ENCODE measurements at regions not wholly inside any gene's neighbourhood (a gene's known extent, or its start where the extent isn't known, plus 50 kb on each side); places are given as distances from the start of the nearest gene placed in this dataset. TPM values are rescaled to one million over a fixed set of nuclear protein-coding genes. Genes with fewer than 3 reads are reported as not detected.

GRCh38 chr3:180546863-180547262 lies 55.1 kb upstream of the TTC14 start:
- H2AFZ ChIP-seq (ENCODE audit: insufficient read depth, low read depth, low read length, poor library complexity, severe bottlenecking), result no peak overlapping the region
- intact Hi-C loops (cut with micrococcal nuclease), result no loop called here
- no peaks in the 10 kb centered on the region for H4K20me1 ChIP-seq (ENCODE audit: control insufficient read depth, insufficient read depth, low read length, poor library complexity, severe bottlenecking)
- Mint-ChIP-seq H3K9me3 (ENCODE audit: insufficient read depth) (no peaks in the 10 kb centered on the region), H3K4me3 (no peak overlapping the region), H3K27me3 (peaks cover 4% of the 10 kb centered on the region), H3K27ac (no peak overlapping the region), H3K4me1 (no peaks in the 10 kb centered on the region)
- no peaks in the 10 kb centered on the region for H3K79me2 ChIP-seq (ENCODE audit: control insufficient read depth, insufficient read depth, low read length)
- WGBS (ENCODE audit: insufficient coverage), result no CpG with 5 or more reads among the region's 1 CpG
- H3K9ac ChIP-seq (ENCODE audit: low read length), result no peak overlapping the region
- no peak for DNase-seq
- H3K27me3 ChIP-seq (replicated peaks in 1 of 4; ENCODE audit: control extremely low read depth in 1 of 4, control insufficient read depth in 3 of 4, insufficient read depth in 4 of 4, low read length in 3 of 4), result no peaks in the 10 kb centered on the region
- no peak for TF ChIP-seq EZH2 (IDR thresholded peaks at IDR 0.05; ENCODE audit: borderline replicate concordance, insufficient read depth, low read depth, low read length, poor library complexity, severe bottlenecking)
- TF ChIP-seq CTCF (IDR thresholded peaks at IDR 0.05), result no peak
- no peak overlapping the region for H3K4me2 ChIP-seq (replicated peaks; ENCODE audit: low read depth, low read length, poor library complexity, severe bottlenecking)
- H3K36me3 ChIP-seq (replicated peaks in 1 of 2; ENCODE audit: control extremely low read depth in 1 of 2, control insufficient read depth in 1 of 2, extremely low read depth in 1 of 2, insufficient read depth in 2 of 2, low read length in 1 of 2), result no peaks in the 10 kb centered on the region
- POLR2A ChIA-PET, result no interaction called here
- no peaks in the 10 kb centered on the region for H3K4me1 ChIP-seq (ENCODE audit: control insufficient read depth in 2 of 2, insufficient read depth in 2 of 2, low read length in 2 of 2)
- H3K9me3 ChIP-seq (ENCODE audit: control extremely low read depth in 1 of 3, control insufficient read depth in 2 of 3, insufficient read depth in 1 of 3, low read length in 2 of 3), result no peaks in the 10 kb centered on the region
- ATAC-seq (ENCODE audit: low read depth), result no peak
- no peak overlapping the region for H3K4me3 ChIP-seq (ENCODE audit: control extremely low read depth in 1 of 5, extremely low read depth in 1 of 5, insufficient read depth in 1 of 5, low read depth in 2 of 5, low read length in 4 of 5)
- CTCF ChIA-PET, result no interaction called here
- no peak overlapping the region for H3K27ac ChIP-seq (ENCODE audit: low read length in 2 of 2)

- Histone ChIP-seq H3K4me2 (replicated peaks; ENCODE audit: low read depth, low read length, poor library complexity, severe bottlenecking) (no peak overlapping the region), H3K4me3 (ENCODE audit: control extremely low read depth in 1 of 5, extremely low read depth in 1 of 5, insufficient read depth in 1 of 5, low read depth in 2 of 5, low read length in 4 of 5) (no peak overlapping the region), H4K20me1 (ENCODE audit: control insufficient read depth, insufficient read depth, low read length, poor library complexity, severe bottlenecking) (no peaks in the 10 kb centered on the region), H3K27ac (ENCODE audit: low read length in 2 of 2) (no peak overlapping the region), H3K9me3 (ENCODE audit: control extremely low read depth in 1 of 3, control insufficient read depth in 2 of 3, insufficient read depth in 1 of 3, low read length in 2 of 3) (no peaks in the 10 kb centered on the region), H3K27me3 (replicated peaks in 1 of 4; ENCODE audit: control extremely low read depth in 1 of 4, control insufficient read depth in 3 of 4, insufficient read depth in 4 of 4, low read length in 3 of 4) (no peaks in the 10 kb centered on the region), H3K4me1 (ENCODE audit: control insufficient read depth in 2 of 2, insufficient read depth in 2 of 2, low read length in 2 of 2) (no peaks in the 10 kb centered on the region), H3K36me3 (replicated peaks in 1 of 2; ENCODE audit: control extremely low read depth in 1 of 2, control insufficient read depth in 1 of 2, extremely low read depth in 1 of 2, insufficient read depth in 2 of 2, low read length in 1 of 2) (no peaks in the 10 kb centered on the region), H2AFZ (ENCODE audit: insufficient read depth, low read depth, low read length, poor library complexity, severe bottlenecking) (no peak overlapping the region), H3K79me2 (ENCODE audit: control insufficient read depth, insufficient read depth, low read length) (no peaks in the 10 kb centered on the region), H3K9ac (ENCODE audit: low read length) (no peak overlapping the region)
- POLR2A ChIA-PET, result no interaction called here
- 50% methylated on average over 1 of the region's 1 CpG for WGBS (ENCODE audit: insufficient coverage)
- ATAC-seq (ENCODE audit: low read depth) (no peak), DNase-seq (no peak)
- intact Hi-C loops (cut with micrococcal nuclease), result no loop called here
- H3K4me1 Mint-ChIP-seq, result no peaks in the 10 kb centered on the region
- H3K4me3 Mint-ChIP-seq, result no peak overlapping the region
- CTCF ChIA-PET, result no interaction called here
- H3K27me3 Mint-ChIP-seq, result peaks cover 4% of the 10 kb centered on the region
- H3K27ac Mint-ChIP-seq, result no peak overlapping the region
- no peaks in the 10 kb centered on the region for H3K9me3 Mint-ChIP-seq (ENCODE audit: insufficient read depth)
- no peak for TF ChIP-seq CTCF (IDR thresholded peaks at IDR 0.05)
- TF ChIP-seq EZH2 (IDR thresholded peaks at IDR 0.05; ENCODE audit: borderline replicate concordance, insufficient read depth, low read depth, low read length, poor library complexity, severe bottlenecking), result no peak
Measured at GRCh38 chr3:180548050-180548449, 53.9 kb upstream of the TTC14 start.

Small RNA genes lying in the stretch of these regions (small RNA-seq; reads per million reads assigned to genes)
- not detected for gene AC134503.1 (ENCODE audit: insufficient read length, low read depth, low replicate concordance)
- gene RF00096 (ENCODE audit: insufficient read length, low read depth, low replicate concordance), result 0.57 reads per million
- not detected for gene RNA5SP149 (ENCODE audit: insufficient read length, low read depth, low replicate concordance)
